Endodermal cell (in vitro differentiated cells): ENCODE measurements at regions not wholly inside any gene's neighbourhood (a gene's known extent, or its start where the extent isn't known, plus 50 kb on each side); places are given as distances from the start of the nearest gene placed in this dataset.

Experiments
- DNase-seq: peaks from one replicate; pipeline ENCODE4 v3.0.0-alpha.2; 2017
- H3K27ac ChIP-seq: 2 replicates; pipeline ENCODE4 v1.5.1; 2013; ENCODE audit warnings: mild to moderate bottlenecking, low read depth, low read length, moderate library complexity
- H3K27me3 ChIP-seq: 2 replicates; pipeline ENCODE4 v1.6.1; 2013; ENCODE audit warnings: mild to moderate bottlenecking, low read length, moderate library complexity; ENCODE audit not compliant: insufficient read depth, control insufficient read depth, poor library complexity, severe bottlenecking
- H3K36me3 ChIP-seq: 2 replicates; pipeline ENCODE4 v1.7.0; 2013; ENCODE audit warnings: mild to moderate bottlenecking, low read length, moderate library complexity; ENCODE audit not compliant: control insufficient read depth, insufficient read depth
- H3K4me1 ChIP-seq: one replicate; pipeline ENCODE4 v1.7.0; 2013; ENCODE audit warnings: low read length; ENCODE audit not compliant: control insufficient read depth, insufficient read depth
- H3K4me3 ChIP-seq: 2 replicates; pipeline ENCODE4 v1.5.1; 2013; ENCODE audit warnings: mild to moderate bottlenecking, low read length, moderate library complexity
- H3K9ac ChIP-seq: 2 replicates; pipeline ENCODE4 v1.6.1; 2013; ENCODE audit warnings: mild to moderate bottlenecking, low read length, moderate library complexity; ENCODE audit not compliant: poor library complexity, severe bottlenecking; ENCODE audit errors: extremely low read depth
- H3K9me3 ChIP-seq: 2 replicates; pipeline ENCODE4 v1.6.1; 2013; ENCODE audit warnings: mild to moderate bottlenecking, low read length, moderate library complexity; ENCODE audit not compliant: control insufficient read depth
- H3K27ac Mint-ChIP-seq: 2 replicates; pipeline ENCODE4 v1.8.0; 2020; ENCODE audit warnings: mixed read lengths
- H3K27me3 Mint-ChIP-seq: 2 replicates; pipeline ENCODE4 v1.8.0; 2021; ENCODE audit warnings: mild to moderate bottlenecking, mixed read lengths; ENCODE audit not compliant: insufficient read depth
- H3K36me3 Mint-ChIP-seq: 2 replicates; pipeline ENCODE4 v1.8.0; 2020; ENCODE audit warnings: low read depth, mixed read lengths
- H3K4me1 Mint-ChIP-seq: 2 replicates; pipeline ENCODE4 v1.8.0; 2020; ENCODE audit warnings: mixed read lengths
- H3K4me3 Mint-ChIP-seq: 2 replicates; pipeline ENCODE4 v1.8.0; 2020; ENCODE audit warnings: mild to moderate bottlenecking, moderate library complexity, mixed read lengths
- H3K9me3 Mint-ChIP-seq: 2 replicates; pipeline ENCODE4 v1.8.0; 2020; ENCODE audit warnings: mild to moderate bottlenecking, mixed read lengths
- CTCF ChIP-seq: fragments of 200-600 bp; sonication (generic); conservative IDR thresholded peaks from 2 replicates; pipeline ENCODE4 v1.5.0; 2021; ENCODE audit warnings: antibody characterized with exemption, mild to moderate bottlenecking
- WGBS, 2 experiments: methylation state at CpG; one replicate each; pipeline versions ENCODE4 v1.1.5 to v1.1.7; 2013; ENCODE audit warnings: missing lambda C conversion rate in 2 of 2, mixed read lengths in 1 of 2; ENCODE audit not compliant: insufficient coverage in 1 of 2, insufficient read length in 1 of 2; 5-methylcytosine and 5-hydroxymethylcytosine counted together

- H3K4me1 ChIP-seq = no peaks in the 10 kb centered on the region
- H3K9ac ChIP-seq = no peak overlapping the region
- H3K27me3 ChIP-seq = no peaks in the 10 kb centered on the region
- no peaks in the 10 kb centered on the region for H3K36me3 ChIP-seq
- H3K4me3 Mint-ChIP-seq = no peak overlapping the region
- peaks cover 4% of the 10 kb centered on the region for H3K36me3 Mint-ChIP-seq
- no peaks in the 10 kb centered on the region for H3K9me3 ChIP-seq
- no peak overlapping the region for H3K27ac Mint-ChIP-seq
- no peaks in the 10 kb centered on the region for H3K27me3 Mint-ChIP-seq
- no peaks in the 10 kb centered on the region for H3K9me3 Mint-ChIP-seq
- no peak overlapping the region for H3K27ac ChIP-seq
- peaks cover 2% of the 10 kb centered on the region for H3K4me1 Mint-ChIP-seq
- 79 to 100% methylated on average over 4 to 5 of the region's 5 CpGs for WGBS, 2 experiments
- no peak for DNase-seq
- no peak for TF ChIP-seq CTCF
- no peak overlapping the region for H3K4me3 ChIP-seq
Measured at GRCh38 chr1:38340409-38340808, 293.8 kb upstream of the POU3F1 start.

GRCh38 chr1:38337711-38338110 lies 291.1 kb upstream of the POU3F1 start:
- Histone ChIP-seq H3K36me3 (no peaks in the 10 kb centered on the region), H3K9me3 (no peaks in the 10 kb centered on the region), H3K4me1 (no peaks in the 10 kb centered on the region), H3K27me3 (no peaks in the 10 kb centered on the region), H3K4me3 (no peak overlapping the region), H3K9ac (no peak overlapping the region), H3K27ac (no peak overlapping the region)
- H3K4me1 Mint-ChIP-seq = peaks cover 2% of the 10 kb centered on the region
- H3K27ac Mint-ChIP-seq = no peak overlapping the region
- no peak overlapping the region for H3K4me3 Mint-ChIP-seq
- 92 to 100% methylated on average over 1 to 5 of the region's 5 CpGs for WGBS, 2 experiments
- no peak for DNase-seq
- H3K36me3 Mint-ChIP-seq = no peaks in the 10 kb centered on the region
- TF ChIP-seq CTCF = no peak
- H3K27me3 Mint-ChIP-seq = no peaks in the 10 kb centered on the region
- no peaks in the 10 kb centered on the region for H3K9me3 Mint-ChIP-seq

- Mint-ChIP-seq H3K9me3 (no peaks in the 10 kb centered on the region), H3K27ac (no peak overlapping the region), H3K27me3 (no peaks in the 10 kb centered on the region), H3K4me3 (no peak overlapping the region), H3K4me1 (peaks cover 2% of the 10 kb centered on the region), H3K36me3 (no peaks in the 10 kb centered on the region)
- Histone ChIP-seq H3K4me1 (no peaks in the 10 kb centered on the region), H3K4me3 (no peak overlapping the region), H3K36me3 (no peaks in the 10 kb centered on the region), H3K27ac (no peak overlapping the region), H3K9me3 (no peaks in the 10 kb centered on the region), H3K9ac (no peak overlapping the region), H3K27me3 (no peaks in the 10 kb centered on the region)
- TF ChIP-seq CTCF = no peak
- 89 to 92% methylated on average over 3 to 6 of the region's 6 CpGs for WGBS, 2 experiments
- DNase-seq = no peak
Measured at GRCh38 chr1:38336961-38337360, 290.4 kb upstream of the POU3F1 start.
